CD4-positive, alpha-beta memory T cell (primary cell): ENCODE measurements at regions not wholly inside any gene's neighbourhood (a gene's known extent, or its start where the extent isn't known, plus 50 kb on each side); places are given as distances from the start of the nearest gene placed in this dataset.

Experiments
- CTCF ChIA-PET: fragments of 350-600 bp; sonication (Branson Sonifier 250); formaldehyde crosslinking; loops from one replicate; lab custom pipeline; 2021; ENCODE audit warnings: inconsistent platforms; ENCODE audit not compliant: partially characterized antibody; lab: Charles Lee
- POLR2A ChIA-PET: fragments of 350-600 bp; sonication (Branson Sonifier 250); formaldehyde crosslinking; loops from one replicate; lab custom pipeline; 2021; ENCODE audit not compliant: partially characterized antibody; lab: Charles Lee
- DNase-seq, 5 donors: peaks; one replicate each; pipeline versions ENCODE4 v3.0.0 to v3.0.0-alpha.2; 2020 to 2022; ENCODE audit warnings: mixed read lengths in 1 of 5
- H3K27ac ChIP-seq: one replicate; pipeline ENCODE4 v1.7.0; 2013; ENCODE audit warnings: low read depth, low read length
- H3K27me3 ChIP-seq: 2 replicates; pipeline ENCODE4 v1.7.0; 2013; ENCODE audit warnings: mild to moderate bottlenecking, low read length, moderate library complexity; ENCODE audit not compliant: insufficient read depth
- H3K36me3 ChIP-seq: 2 replicates; pipeline ENCODE4 v1.7.0; 2013; ENCODE audit warnings: mild to moderate bottlenecking, low read length, moderate library complexity; ENCODE audit not compliant: insufficient read depth
- H3K4me1 ChIP-seq: 2 replicates; pipeline ENCODE4 v1.7.0; 2013; ENCODE audit warnings: mild to moderate bottlenecking, low read length, moderate library complexity; ENCODE audit not compliant: insufficient read depth
- H3K4me3 ChIP-seq, 2 donors: one replicate each; pipeline ENCODE4 v1.7.0; 2013; ENCODE audit warnings: low read length in 2 of 2, mild to moderate bottlenecking in 1 of 2
- H3K9me3 ChIP-seq, 2 donors: one replicate each; pipeline ENCODE4 v1.7.0; 2013; ENCODE audit warnings: low read length in 2 of 2, control low read depth in 1 of 2; ENCODE audit not compliant: control insufficient read depth in 1 of 2
- H3K27ac Mint-ChIP-seq, 7 donors: one replicate each; pipeline ENCODE4 v1.8.0; 2020 to 2021; ENCODE audit warnings: mixed read lengths in 7 of 7, mild to moderate bottlenecking in 6 of 7, inconsistent platforms in 3 of 7, moderate library complexity in 3 of 7
- H3K27me3 Mint-ChIP-seq, 2 donors: one replicate each; pipeline ENCODE4 v1.8.0; 2020 to 2021; ENCODE audit warnings: mixed read lengths in 2 of 2
- H3K36me3 Mint-ChIP-seq, 2 donors: one replicate each; pipeline ENCODE4 v1.8.0; 2020 to 2021; ENCODE audit warnings: mixed read lengths in 2 of 2, inconsistent platforms in 1 of 2, mild to moderate bottlenecking in 1 of 2
- H3K4me1 Mint-ChIP-seq, 4 donors: one replicate each; pipeline ENCODE4 v1.8.0; 2020 to 2021; ENCODE audit warnings: mixed read lengths in 4 of 4, mild to moderate bottlenecking in 1 of 4
- H3K4me3 Mint-ChIP-seq, 8 donors: one replicate each; pipeline ENCODE4 v1.8.0; 2020 to 2021; ENCODE audit warnings: mixed read lengths in 8 of 8, mild to moderate bottlenecking in 7 of 8, moderate library complexity in 6 of 8, inconsistent platforms in 3 of 8
- H3K9me3 Mint-ChIP-seq, 8 donors: one replicate each; pipeline ENCODE4 v1.8.0; 2020 to 2021; ENCODE audit warnings: mixed read lengths in 8 of 8, mild to moderate bottlenecking in 5 of 8, inconsistent platforms in 3 of 8, moderate library complexity in 1 of 8
- intact Hi-C: fragments of 100-400 bp; cut with micrococcal nuclease; formaldehyde crosslinking; loops from one replicate; pipeline ENCODE4 v1.15.1; 2023

- ChIA-PET CTCF (no interaction called here), POLR2A (no interaction called here)
- intact Hi-C loops, result no loop called here
- Mint-ChIP-seq H3K4me3 (no peak overlapping the region), H3K27me3 (no peaks in the 10 kb centered on the region), H3K36me3 (no peaks in the 10 kb centered on the region), H3K27ac (no peak overlapping the region), H3K9me3 (peaks cover 0 to 32% (median 17%) of the 10 kb centered on the region in 8 donors), H3K4me1 (no peaks in the 10 kb centered on the region)
- Histone ChIP-seq H3K27me3 (no peaks in the 10 kb centered on the region), H3K9me3 (no peaks in the 10 kb centered on the region), H3K27ac (no peak overlapping the region), H3K4me3 (no peak overlapping the region), H3K36me3 (no peaks in the 10 kb centered on the region), H3K4me1 (no peaks in the 10 kb centered on the region)
- DNase-seq, result no peak
Observed at GRCh38 chr14:27127838-27128237, 530.0 kb upstream of the NOVA1 start.

- DNase-seq, result no peak
- peaks cover 2 to 28% (median 16%) of the 10 kb centered on the region in 8 donors for H3K9me3 Mint-ChIP-seq
- intact Hi-C loops, result no loop called here
- no peaks in the 10 kb centered on the region for H3K27me3 Mint-ChIP-seq
- H3K27ac Mint-ChIP-seq, result no peak overlapping the region
- no peak overlapping the region for H3K27ac ChIP-seq
- H3K4me1 ChIP-seq, result no peaks in the 10 kb centered on the region
- no peak overlapping the region for H3K4me3 Mint-ChIP-seq
- no peaks in the 10 kb centered on the region for H3K36me3 ChIP-seq
- H3K9me3 ChIP-seq, result no peaks in the 10 kb centered on the region
- POLR2A ChIA-PET, result no interaction called here
- H3K4me3 ChIP-seq, result no peak overlapping the region
- H3K27me3 ChIP-seq, result no peaks in the 10 kb centered on the region
- H3K36me3 Mint-ChIP-seq, result no peaks in the 10 kb centered on the region
- CTCF ChIA-PET, result no interaction called here
- no peaks in the 10 kb centered on the region for H3K4me1 Mint-ChIP-seq
Observed at GRCh38 chr14:27134200-27134599, 536.4 kb upstream of the NOVA1 start.

- Mint-ChIP-seq H3K27me3 (no peaks in the 10 kb centered on the region), H3K36me3 (no peaks in the 10 kb centered on the region), H3K4me3 (no peak overlapping the region), H3K9me3 (peaks cover 6 to 38% (median 20%) of the 10 kb centered on the region in 8 donors), H3K27ac (no peak overlapping the region), H3K4me1 (no peaks in the 10 kb centered on the region)
- Histone ChIP-seq H3K36me3 (no peaks in the 10 kb centered on the region), H3K4me1 (no peaks in the 10 kb centered on the region), H3K9me3 (peaks cover 0 to 2% of the 10 kb centered on the region in 2 donors), H3K4me3 (no peak overlapping the region), H3K27ac (no peak overlapping the region), H3K27me3 (no peaks in the 10 kb centered on the region)
- DNase-seq, result no peak
- ChIA-PET POLR2A (no interaction called here), CTCF (no interaction called here)
- intact Hi-C loops, result no loop called here
Observed at GRCh38 chr14:27145170-27145569, 547.3 kb upstream of the NOVA1 start.

GRCh38 chr14:27148143-27148542 lies 550.3 kb upstream of the NOVA1 start:
- Mint-ChIP-seq H3K27ac (no peak overlapping the region), H3K9me3 (peaks cover 3 to 44% (median 25%) of the 10 kb centered on the region in 8 donors), H3K4me3 (no peak overlapping the region), H3K27me3 (no peaks in the 10 kb centered on the region), H3K36me3 (no peaks in the 10 kb centered on the region), H3K4me1 (no peaks in the 10 kb centered on the region)
- ChIA-PET CTCF (no interaction called here), POLR2A (no interaction called here)
- Histone ChIP-seq H3K9me3 (peaks cover 0 to 5% of the 10 kb centered on the region in 2 donors), H3K27ac (no peak overlapping the region), H3K4me1 (no peaks in the 10 kb centered on the region), H3K4me3 (no peak overlapping the region), H3K27me3 (no peaks in the 10 kb centered on the region), H3K36me3 (no peaks in the 10 kb centered on the region)
- intact Hi-C loops, result no loop called here
- DNase-seq, result no peak

GRCh38 chr14:27164139-27164538 lies 566.3 kb upstream of the NOVA1 start:
- no peaks in the 10 kb centered on the region for H3K27me3 Mint-ChIP-seq
- H3K4me1 Mint-ChIP-seq, result no peaks in the 10 kb centered on the region
- Histone ChIP-seq H3K27me3 (no peaks in the 10 kb centered on the region), H3K4me3 (no peak overlapping the region), H3K36me3 (no peaks in the 10 kb centered on the region), H3K27ac (no peak overlapping the region), H3K4me1 (no peaks in the 10 kb centered on the region), H3K9me3 (peaks cover 0 to 4% of the 10 kb centered on the region in 2 donors)
- H3K36me3 Mint-ChIP-seq, result no peaks in the 10 kb centered on the region
- ChIA-PET POLR2A (no interaction called here), CTCF (no interaction called here)
- H3K4me3 Mint-ChIP-seq, result no peak overlapping the region
- no peak overlapping the region for H3K27ac Mint-ChIP-seq
- peaks cover 0 to 30% (median 16%) of the 10 kb centered on the region in 8 donors for H3K9me3 Mint-ChIP-seq
- intact Hi-C loops, result no loop called here
- DNase-seq, result no peak

- H3K27ac ChIP-seq, result no peak overlapping the region
- no peaks in the 10 kb centered on the region for H3K27me3 ChIP-seq
- Mint-ChIP-seq H3K9me3 (peaks cover 0 to 33% (median 16%) of the 10 kb centered on the region in 8 donors), H3K4me1 (no peaks in the 10 kb centered on the region), H3K27ac (no peak overlapping the region), H3K36me3 (no peaks in the 10 kb centered on the region), H3K4me3 (no peak overlapping the region), H3K27me3 (no peaks in the 10 kb centered on the region)
- intact Hi-C loops, result no loop called here
- H3K4me3 ChIP-seq, result no peak overlapping the region
- no peaks in the 10 kb centered on the region for H3K36me3 ChIP-seq
- H3K4me1 ChIP-seq, result no peaks in the 10 kb centered on the region
- ChIA-PET POLR2A (no interaction called here), CTCF (no interaction called here)
- H3K9me3 ChIP-seq, result no peaks in the 10 kb centered on the region
- DNase-seq, result no peak
Observed at GRCh38 chr14:27175489-27175888, 577.7 kb upstream of the NOVA1 start.

GRCh38 chr14:27181333-27181732 lies 583.5 kb upstream of the NOVA1 start:
- no peaks in the 10 kb centered on the region for H3K36me3 Mint-ChIP-seq
- Histone ChIP-seq H3K4me1 (no peaks in the 10 kb centered on the region), H3K4me3 (no peak overlapping the region), H3K36me3 (no peaks in the 10 kb centered on the region), H3K27me3 (no peaks in the 10 kb centered on the region), H3K27ac (no peak overlapping the region), H3K9me3 (no peaks in the 10 kb centered on the region)
- H3K9me3 Mint-ChIP-seq, result peaks cover 0 to 23% (median 9%) of the 10 kb centered on the region in 8 donors
- ChIA-PET CTCF (no interaction called here), POLR2A (no interaction called here)
- no peak for DNase-seq
- H3K27ac Mint-ChIP-seq, result no peak overlapping the region
- no peak overlapping the region for H3K4me3 Mint-ChIP-seq
- intact Hi-C loops, result no loop called here
- H3K4me1 Mint-ChIP-seq, result no peaks in the 10 kb centered on the region
- no peaks in the 10 kb centered on the region for H3K27me3 Mint-ChIP-seq

GRCh38 chr14:27184427-27184826 lies 586.6 kb upstream of the NOVA1 start:
- Mint-ChIP-seq H3K36me3 (no peaks in the 10 kb centered on the region), H3K9me3 (peaks cover 0 to 17% (median 7%) of the 10 kb centered on the region in 8 donors), H3K27me3 (no peaks in the 10 kb centered on the region), H3K4me1 (no peaks in the 10 kb centered on the region), H3K4me3 (no peak overlapping the region), H3K27ac (no peak overlapping the region)
- no peak for DNase-seq
- Histone ChIP-seq H3K4me1 (no peaks in the 10 kb centered on the region), H3K27ac (no peak overlapping the region), H3K27me3 (no peaks in the 10 kb centered on the region), H3K4me3 (no peak overlapping the region), H3K36me3 (no peaks in the 10 kb centered on the region), H3K9me3 (peaks cover 0 to 1% of the 10 kb centered on the region in 2 donors)
- ChIA-PET POLR2A (no interaction called here), CTCF (no interaction called here)
- intact Hi-C loops, result no loop called here
